NB4 (cell line): ENCODE measurements at regions not wholly inside any gene's neighbourhood (a gene's known extent, or its start where the extent isn't known, plus 50 kb on each side); places are given as distances from the start of the nearest gene placed in this dataset.

Source experiments
- POLR2A ChIP-seq: IDR thresholded peaks from 2 replicates; pipeline ENCODE4 v1.6.1; 2011; ENCODE audit warnings: mild to moderate bottlenecking; ENCODE audit not compliant: insufficient read length; ENCODE audit errors: extremely low read depth
- TF ChIP-seq, protein P1 (sequence below): IDR thresholded peaks from one replicate; pipeline ENCODE4 v1.5.1; 2012; ENCODE audit warnings: low read depth, low read length

DNA sequence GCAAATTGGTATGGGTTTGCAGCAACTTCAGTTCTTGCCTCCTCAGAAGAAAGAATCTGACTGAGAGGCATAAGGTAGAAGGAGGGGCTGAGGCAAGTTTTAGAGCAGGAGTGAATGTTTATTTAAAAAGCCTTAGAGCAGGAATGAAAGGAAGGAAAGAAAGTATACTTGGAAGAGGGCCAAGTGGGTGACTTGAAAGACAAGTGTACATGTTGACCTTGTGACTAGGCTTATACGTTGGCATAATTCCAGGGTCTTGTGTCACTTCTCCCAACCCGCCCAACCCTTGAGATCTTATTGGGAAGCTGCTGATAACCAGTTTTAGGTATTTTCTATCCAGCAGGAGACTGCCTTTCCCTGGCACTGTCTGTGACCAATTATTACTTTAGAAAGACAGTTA is 436.9 kb upstream of the ZNF717 start:
- TF ChIP-seq, protein P1, sequence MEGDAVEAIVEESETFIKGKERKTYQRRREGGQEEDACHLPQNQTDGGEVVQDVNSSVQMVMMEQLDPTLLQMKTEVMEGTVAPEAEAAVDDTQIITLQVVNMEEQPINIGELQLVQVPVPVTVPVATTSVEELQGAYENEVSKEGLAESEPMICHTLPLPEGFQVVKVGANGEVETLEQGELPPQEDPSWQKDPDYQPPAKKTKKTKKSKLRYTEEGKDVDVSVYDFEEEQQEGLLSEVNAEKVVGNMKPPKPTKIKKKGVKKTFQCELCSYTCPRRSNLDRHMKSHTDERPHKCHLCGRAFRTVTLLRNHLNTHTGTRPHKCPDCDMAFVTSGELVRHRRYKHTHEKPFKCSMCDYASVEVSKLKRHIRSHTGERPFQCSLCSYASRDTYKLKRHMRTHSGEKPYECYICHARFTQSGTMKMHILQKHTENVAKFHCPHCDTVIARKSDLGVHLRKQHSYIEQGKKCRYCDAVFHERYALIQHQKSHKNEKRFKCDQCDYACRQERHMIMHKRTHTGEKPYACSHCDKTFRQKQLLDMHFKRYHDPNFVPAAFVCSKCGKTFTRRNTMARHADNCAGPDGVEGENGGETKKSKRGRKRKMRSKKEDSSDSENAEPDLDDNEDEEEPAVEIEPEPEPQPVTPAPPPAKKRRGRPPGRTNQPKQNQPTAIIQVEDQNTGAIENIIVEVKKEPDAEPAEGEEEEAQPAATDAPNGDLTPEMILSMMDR: no peak
- no peak for TF ChIP-seq POLR2A
